ENCODE measurements at regions not wholly inside any gene's neighbourhood (a gene's known extent, or its start where the extent isn't known, plus 50 kb on each side); places are given as distances from the start of the nearest gene placed in this dataset.

- POLR2A ChIA-PET: no interaction called here
- H3K27ac ChIP-seq (ENCODE audit: insufficient read depth in 1 of 2, low read depth in 1 of 2, low read length in 2 of 2, poor library complexity in 1 of 2, severe bottlenecking in 2 of 2): no peak overlapping the region
- 0% methylated on average over 2 of the region's 3 CpGs for WGBS (ENCODE audit: insufficient coverage)
These were observed 91.8 kb upstream of the NHSL1 start for GRCh38 chr6:138590796-138591709.

DNA sequence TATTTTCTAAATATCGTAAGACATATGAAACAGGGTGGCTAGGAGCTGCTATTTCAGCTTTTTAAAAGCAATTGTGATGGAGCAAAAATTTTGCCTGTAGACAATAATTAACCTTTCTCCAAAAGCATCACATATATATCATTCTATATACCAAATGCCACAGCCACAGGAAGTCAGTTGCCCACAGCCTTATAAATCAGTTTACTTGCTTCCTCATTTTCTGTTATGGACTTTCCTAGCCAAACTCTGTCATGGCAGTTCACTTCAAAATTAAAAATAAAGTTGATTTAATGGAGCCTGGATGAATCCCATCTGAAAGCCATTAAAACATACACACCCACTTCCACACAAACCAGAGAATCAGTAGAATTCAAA is 93.4 kb upstream of the NHSL1 start:
- Histone ChIP-seq H3K4me3 (ENCODE audit: control insufficient read depth in 1 of 7, extremely low read depth in 1 of 7, insufficient read depth in 4 of 7, low read depth in 2 of 7, low read length in 6 of 7) (peak overlapping the region in 6 of 7 experiments; percentile 27 to 74 (median 55)), H3K27me3 (replicated peaks in 2 of 5; ENCODE audit: control insufficient read depth in 4 of 5, insufficient read depth in 5 of 5, low read length in 4 of 5) (no peaks in the 10 kb centered on the region), H3K9me3 (ENCODE audit: control extremely low read depth in 1 of 5, control insufficient read depth in 4 of 5, insufficient read depth in 2 of 5, low read depth in 1 of 5, low read length in 4 of 5) (no peaks in the 10 kb centered on the region), H3K4me1 (ENCODE audit: control extremely low read depth in 1 of 4, control insufficient read depth in 4 of 4, insufficient read depth in 4 of 4, low read length in 3 of 4) (peaks cover 12 to 54% (median 38%) of the 10 kb centered on the region in 4 experiments), H3K27ac (ENCODE audit: insufficient read depth in 1 of 2, low read depth in 1 of 2, low read length in 2 of 2, poor library complexity in 1 of 2, severe bottlenecking in 2 of 2) (peak overlapping the region; percentile 79 to 84), H3K36me3 (ENCODE audit: control insufficient read depth in 4 of 4, insufficient read depth in 4 of 4, low read length in 3 of 4) (no peaks in the 10 kb centered on the region)
- ChIA-PET CTCF (interaction anchor here (0.9 to 9.8 kb wide), 5 partner anchors 10 to 173 kb away, joined by 3 to 192 read pairs (median 4); no protein-coding TSS in a partner anchor), POLR2A (no interaction called here)
- DNase-seq: peak; percentile 79 to 95 (median 92)
- no CpG with 5 or more reads among the region's 1 CpG for WGBS (ENCODE audit: insufficient coverage)

More at GRCh38 chr6:138590796-138591709, 91.8 kb upstream of the NHSL1 start:
- peaks cover 12 to 54% (median 38%) of the 10 kb centered on the region in 4 experiments for H3K4me1 ChIP-seq (ENCODE audit: control extremely low read depth in 1 of 4, control insufficient read depth in 4 of 4, insufficient read depth in 4 of 4, low read length in 3 of 4)
- H3K9me3 ChIP-seq (ENCODE audit: control extremely low read depth in 1 of 5, control insufficient read depth in 4 of 5, insufficient read depth in 2 of 5, low read depth in 1 of 5, low read length in 4 of 5): no peaks in the 10 kb centered on the region
- no peak overlapping the region for H3K4me3 ChIP-seq (ENCODE audit: control insufficient read depth in 1 of 7, extremely low read depth in 1 of 7, insufficient read depth in 4 of 7, low read depth in 2 of 7, low read length in 6 of 7)
- no peaks in the 10 kb centered on the region for H3K36me3 ChIP-seq (ENCODE audit: control insufficient read depth in 4 of 4, insufficient read depth in 4 of 4, low read length in 3 of 4)
- CTCF ChIA-PET: interaction anchor here (0.6 to 9.8 kb wide), 17 partner anchors 8 to 221 kb away, joined by 3 to 192 read pairs (median 3); no protein-coding TSS in a partner anchor
- H3K27me3 ChIP-seq (replicated peaks in 2 of 5; ENCODE audit: control insufficient read depth in 4 of 5, insufficient read depth in 5 of 5, low read length in 4 of 5): no peaks in the 10 kb centered on the region
- DNase-seq: peak; percentile 44 to 54 (median 49)

- peak; percentile 93 to 97 (median 95) for DNase-seq
- Histone ChIP-seq H3K27me3 (replicated peaks in 2 of 5; ENCODE audit: control insufficient read depth in 4 of 5, insufficient read depth in 5 of 5, low read length in 4 of 5) (no peaks in the 10 kb centered on the region), H3K36me3 (ENCODE audit: control insufficient read depth in 4 of 4, insufficient read depth in 4 of 4, low read length in 3 of 4) (no peaks in the 10 kb centered on the region), H3K4me3 (ENCODE audit: control insufficient read depth in 1 of 7, extremely low read depth in 1 of 7, insufficient read depth in 4 of 7, low read depth in 2 of 7, low read length in 6 of 7) (peak overlapping the region in 6 of 7 experiments; percentile 27 to 74 (median 55)), H3K9me3 (ENCODE audit: control extremely low read depth in 1 of 5, control insufficient read depth in 4 of 5, insufficient read depth in 2 of 5, low read depth in 1 of 5, low read length in 4 of 5) (no peaks in the 10 kb centered on the region), H3K4me1 (ENCODE audit: control extremely low read depth in 1 of 4, control insufficient read depth in 4 of 4, insufficient read depth in 4 of 4, low read length in 3 of 4) (peaks cover 12 to 54% (median 38%) of the 10 kb centered on the region in 4 experiments), H3K27ac (ENCODE audit: insufficient read depth in 1 of 2, low read depth in 1 of 2, low read length in 2 of 2, poor library complexity in 1 of 2, severe bottlenecking in 2 of 2) (peak overlapping the region; percentile 79 to 84)
- 0% methylated on average over 10 of the region's 12 CpGs for WGBS (ENCODE audit: insufficient coverage)
- ChIA-PET CTCF (interaction anchor here (0.6 to 9.8 kb wide), 7 partner anchors 11 to 174 kb away, joined by 3 to 192 read pairs (median 3); no protein-coding TSS in a partner anchor), POLR2A (no interaction called here)
These were observed 94.0 kb upstream of the NHSL1 start for GRCh38 chr6:138593124-138593877.

- 72% methylated on average over 8 of the region's 9 CpGs for WGBS (ENCODE audit: insufficient coverage)
These were observed 94.8 kb upstream of the NHSL1 start for GRCh38 chr6:138593909-138594757.

GRCh38 chr6:138594758-138595140 is 95.5 kb upstream of the NHSL1 start:
- peak in 2 of 3 donors; percentile 47 to 59 for DNase-seq
- 40% methylated on average over 3 of the region's 4 CpGs for WGBS (ENCODE audit: insufficient coverage)
- H3K36me3 ChIP-seq (ENCODE audit: control insufficient read depth in 4 of 4, insufficient read depth in 4 of 4, low read length in 3 of 4): no peaks in the 10 kb centered on the region
- POLR2A ChIA-PET: interaction anchor here (0.6 kb wide), 1 partner anchor 764 kb away, joined by 3 read pairs; no protein-coding TSS in a partner anchor
- peaks cover 12 to 51% (median 38%) of the 10 kb centered on the region in 4 experiments for H3K4me1 ChIP-seq (ENCODE audit: control extremely low read depth in 1 of 4, control insufficient read depth in 4 of 4, insufficient read depth in 4 of 4, low read length in 3 of 4)
- no peaks in the 10 kb centered on the region for H3K9me3 ChIP-seq (ENCODE audit: control extremely low read depth in 1 of 5, control insufficient read depth in 4 of 5, insufficient read depth in 2 of 5, low read depth in 1 of 5, low read length in 4 of 5)
- no peak overlapping the region for H3K4me3 ChIP-seq (ENCODE audit: control insufficient read depth in 1 of 7, extremely low read depth in 1 of 7, insufficient read depth in 4 of 7, low read depth in 2 of 7, low read length in 6 of 7)
- CTCF ChIA-PET: interaction anchor here (0.6 to 1.8 kb wide), 6 partner anchors 9 to 172 kb away, joined by 3 to 5 read pairs (median 4); no protein-coding TSS in a partner anchor
- no peaks in the 10 kb centered on the region for H3K27me3 ChIP-seq (replicated peaks in 2 of 5; ENCODE audit: control insufficient read depth in 4 of 5, insufficient read depth in 5 of 5, low read length in 4 of 5)
- H3K27ac ChIP-seq (ENCODE audit: insufficient read depth in 1 of 2, low read depth in 1 of 2, low read length in 2 of 2, poor library complexity in 1 of 2, severe bottlenecking in 2 of 2): no peak overlapping the region

More at GRCh38 chr6:138593909-138594757, 94.8 kb upstream of the NHSL1 start:
- Histone ChIP-seq H3K9me3 (ENCODE audit: control extremely low read depth in 1 of 5, control insufficient read depth in 4 of 5, insufficient read depth in 2 of 5, low read depth in 1 of 5, low read length in 4 of 5) (no peaks in the 10 kb centered on the region), H3K4me3 (ENCODE audit: control insufficient read depth in 1 of 7, extremely low read depth in 1 of 7, insufficient read depth in 4 of 7, low read depth in 2 of 7, low read length in 6 of 7) (no peak overlapping the region), H3K36me3 (ENCODE audit: control insufficient read depth in 4 of 4, insufficient read depth in 4 of 4, low read length in 3 of 4) (no peaks in the 10 kb centered on the region), H3K27ac (ENCODE audit: insufficient read depth in 1 of 2, low read depth in 1 of 2, low read length in 2 of 2, poor library complexity in 1 of 2, severe bottlenecking in 2 of 2) (peak overlapping the region in 1 of 2 experiments; percentile 16), H3K27me3 (replicated peaks in 2 of 5; ENCODE audit: control insufficient read depth in 4 of 5, insufficient read depth in 5 of 5, low read length in 4 of 5) (no peaks in the 10 kb centered on the region), H3K4me1 (ENCODE audit: control extremely low read depth in 1 of 4, control insufficient read depth in 4 of 4, insufficient read depth in 4 of 4, low read length in 3 of 4) (peaks cover 12 to 51% (median 38%) of the 10 kb centered on the region in 4 experiments)
- no peak for DNase-seq
- ChIA-PET POLR2A (interaction anchor here (0.6 kb wide), 1 partner anchor 763 kb away, joined by 3 read pairs; no protein-coding TSS in a partner anchor), CTCF (interaction anchor here (0.6 to 1.8 kb wide), 8 partner anchors 9 to 173 kb away, joined by 3 to 5 read pairs (median 3); no protein-coding TSS in a partner anchor)

DNA sequence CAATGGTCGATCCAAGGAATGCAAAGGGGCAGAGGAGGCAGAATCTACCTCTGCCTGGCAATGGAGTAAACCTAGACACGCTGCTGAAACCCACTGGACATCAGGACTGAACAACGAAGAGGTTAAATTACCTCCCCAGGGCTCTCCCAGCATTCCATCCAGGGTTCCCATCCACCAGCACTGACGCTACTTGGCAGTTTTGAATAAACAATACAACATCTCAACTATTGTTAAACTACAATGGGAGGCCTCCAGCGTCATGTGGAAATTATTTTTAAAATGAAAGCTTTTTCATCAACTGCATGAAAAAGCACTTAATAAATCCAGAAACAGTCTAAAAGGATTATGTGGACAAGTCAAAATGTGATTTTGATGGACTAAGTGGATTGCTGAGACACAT is 96.8 kb upstream of the NHSL1 start:
- POLR2A ChIA-PET: no interaction called here
- Histone ChIP-seq H3K4me3 (ENCODE audit: control insufficient read depth in 1 of 7, extremely low read depth in 1 of 7, insufficient read depth in 4 of 7, low read depth in 2 of 7, low read length in 6 of 7) (no peak overlapping the region), H3K27ac (ENCODE audit: insufficient read depth in 1 of 2, low read depth in 1 of 2, low read length in 2 of 2, poor library complexity in 1 of 2, severe bottlenecking in 2 of 2) (no peak overlapping the region), H3K9me3 (ENCODE audit: control extremely low read depth in 1 of 5, control insufficient read depth in 4 of 5, insufficient read depth in 2 of 5, low read depth in 1 of 5, low read length in 4 of 5) (no peaks in the 10 kb centered on the region), H3K4me1 (ENCODE audit: control extremely low read depth in 1 of 4, control insufficient read depth in 4 of 4, insufficient read depth in 4 of 4, low read length in 3 of 4) (peaks cover 12 to 43% (median 36%) of the 10 kb centered on the region in 4 experiments), H3K36me3 (ENCODE audit: control insufficient read depth in 4 of 4, insufficient read depth in 4 of 4, low read length in 3 of 4) (no peaks in the 10 kb centered on the region), H3K27me3 (replicated peaks in 2 of 5; ENCODE audit: control insufficient read depth in 4 of 5, insufficient read depth in 5 of 5, low read length in 4 of 5) (no peaks in the 10 kb centered on the region)
- 98% methylated on average over 4 of the region's 5 CpGs for WGBS (ENCODE audit: insufficient coverage)
- CTCF ChIA-PET: no interaction called here
- DNase-seq: no peak

Data from common myeloid progenitor, CD34-positive (primary cell).